ENCODE measurements at regions not wholly inside any gene's neighbourhood (a gene's known extent, or its start where the extent isn't known, plus 50 kb on each side); places are given as distances from the start of the nearest gene placed in this dataset.

- TF ChIP-seq ZNF462 (CRISPR knock-in tag; IDR thresholded peaks at IDR 0.05) (no peak), NANOG (IDR thresholded peaks at IDR 0.05; ENCODE audit: borderline replicate concordance) (no peak), EZH2phosphoT487 (IDR thresholded peaks at IDR 0.05; ENCODE audit: unreplicated experiment) (no peak), ZNF114 (CRISPR knock-in tag; IDR thresholded peaks at IDR 0.05) (no peak), CTCF (conservative IDR thresholded peaks at IDR 0.05; ENCODE audit: low read depth in 2 of 2) (no peak)
Observed at GRCh38 chr14:101135796-101136742, 232.5 kb upstream of the RTL1 start (continued).

- Histone ChIP-seq H3K27ac (ENCODE audit: low read depth) (no peak overlapping the region), H3K9me2 (ENCODE audit: insufficient read depth) (no peaks in the 10 kb centered on the region), H3K4me3 (no peak overlapping the region), H3K27me3 (ENCODE audit: insufficient read depth) (no peaks in the 10 kb centered on the region), H3K4me1 (ENCODE audit: insufficient read depth) (no peaks in the 10 kb centered on the region), H2AFZ (no peak overlapping the region), H3K79me2 (replicated peaks; ENCODE audit: insufficient read depth) (no peaks in the 10 kb centered on the region), H4K20me1 (replicated peaks; ENCODE audit: insufficient read depth) (no peaks in the 10 kb centered on the region), H3K36me3 (ENCODE audit: insufficient read depth) (no peaks in the 10 kb centered on the region), H3K4me2 (no peak overlapping the region), H3F3A (replicated peaks; ENCODE audit: low read depth) (no peaks in the 10 kb centered on the region)
- Mint-ChIP-seq H3K27me3 (ENCODE audit: insufficient read depth, low read depth, poor library complexity) (no peaks in the 10 kb centered on the region), H3K36me3 (ENCODE audit: low read depth) (peaks cover 4% of the 10 kb centered on the region; the same call in 2 of the 3 replicates), H3K9me3 (peaks cover 16% of the 10 kb centered on the region), H3K4me3 (no peak overlapping the region), H3K27ac (no peak overlapping the region), H3K4me1 (no peaks in the 10 kb centered on the region)
- DNase-seq (ENCODE audit: low spot score) (no peak), ATAC-seq (no peak)
- TF ChIP-seq REST (IDR thresholded peaks at IDR 0.05; ENCODE audit: unreplicated experiment), result no peak
Observed at GRCh38 chr14:101137234-101137633, 233.7 kb upstream of the RTL1 start.
